NCI-H82 treated with DMSO at 0.1 percent for 48 hours (cell line): ENCODE measurements at regions not wholly inside any gene's neighbourhood (a gene's known extent, or its start where the extent isn't known, plus 50 kb on each side); places are given as distances from the start of the nearest gene placed in this dataset.

Source experiments
- DNase-seq: peaks from one replicate; lab custom pipeline; 2025; ENCODE audit not compliant: unreplicated experiment; lab: John Stamatoyannopoulos, UW

- DNase-seq = no peak
Measured at GRCh38 chr18:55064073-55064472, 104.8 kb upstream of the CCDC68 start.

GRCh38 chr18:55054021-55054990, 95.0 kb upstream of the CCDC68 start:
- no peak for DNase-seq

- no peak for DNase-seq
Measured at GRCh38 chr18:55048892-55049291, 89.6 kb upstream of the CCDC68 start.

- no peak for DNase-seq
Measured at GRCh38 chr18:55047546-55047945, 88.3 kb upstream of the CCDC68 start.

GRCh38 chr18:55041366-55041765, 82.1 kb upstream of the CCDC68 start:
- no peak for DNase-seq

- no peak for DNase-seq
Measured at GRCh38 chr18:55038162-55038561, 78.9 kb upstream of the CCDC68 start.

GRCh38 chr18:55034742-55035141, 75.5 kb upstream of the CCDC68 start:
- no peak for DNase-seq

GRCh38 chr18:55031979-55032378, 72.7 kb upstream of the CCDC68 start:
- DNase-seq = no peak

GRCh38 chr18:55031576-55031975, 72.3 kb upstream of the CCDC68 start:
- DNase-seq = no peak

GRCh38 chr18:55031164-55031563, 71.9 kb upstream of the CCDC68 start:
- DNase-seq = no peak

GRCh38 chr18:55024564-55024963, 65.3 kb upstream of the CCDC68 start:
- no peak for DNase-seq

- DNase-seq = no peak
Measured at GRCh38 chr18:55018602-55019001, 59.3 kb upstream of the CCDC68 start.

- DNase-seq = no peak
Measured at GRCh38 chr18:55014095-55014494, 54.8 kb upstream of the CCDC68 start.

GRCh38 chr18:55013685-55014084, 54.4 kb upstream of the CCDC68 start:
- no peak for DNase-seq

- DNase-seq = no peak
Measured at GRCh38 chr18:55013086-55013485, 53.8 kb upstream of the CCDC68 start.

- DNase-seq = no peak
Measured at GRCh38 chr18:55012008-55012407, 52.7 kb upstream of the CCDC68 start.
